IMR-90 (cell line): ENCODE measurements at regions not wholly inside any gene's neighbourhood (a gene's known extent, or its start where the extent isn't known, plus 50 kb on each side); places are given as distances from the start of the nearest gene placed in this dataset.

Experiments used
- ATAC-seq: fragments of 200-7000 bp; cut with Tn5 transposase; 2 replicates; pipeline ENCODE4 v1.9.1; 2020; ENCODE audit warnings: low read depth, mild to moderate bottlenecking, moderate library complexity
- BruUV-seq: library from RNA; stranded (reverse); fragments of 400-500 nt; replicated peaks from 2 replicates; lab custom pipeline; 2021; lab: Mats Ljungman, UMichigan
- CTCF ChIA-PET: fragments of 300-600 bp; formaldehyde crosslinking; extraction: SDS; loops from one replicate; lab custom pipeline; 2021; ENCODE audit warnings: antibody characterized with exemption; lab: Yijun Ruan, JAX
- POLR2A ChIA-PET: fragments of 300-600 bp; sonication (Branson Sonifier 250); formaldehyde crosslinking; loops from one replicate; lab custom pipeline; 2022; ENCODE audit warnings: antibody characterized with exemption; ENCODE audit not compliant: unreplicated experiment; lab: Charles Lee
- DNase-seq: peaks from one replicate; pipeline ENCODE4 v3.0.0; 2013
- H2AFZ ChIP-seq: replicated peaks from 2 replicates; pipeline ENCODE3; 2013; ENCODE audit warnings: low read length, mild to moderate bottlenecking; ENCODE audit not compliant: poor library complexity
- H2AK5ac ChIP-seq: 2 replicates; pipeline ENCODE4 v1.6.1; 2013; ENCODE audit warnings: low read depth, low read length, inconsistent platforms
- H2AK9ac ChIP-seq: replicated peaks from 2 replicates; pipeline ENCODE3; 2013; ENCODE audit warnings: mild to moderate bottlenecking, low read depth, low read length, moderate library complexity; ENCODE audit not compliant: poor library complexity
- H2BK120ac ChIP-seq: 2 replicates; pipeline ENCODE4 v1.6.1; 2013; ENCODE audit warnings: low read depth, low read length, inconsistent platforms
- H2BK15ac ChIP-seq: 3 replicates; pipeline ENCODE4 v1.6.1; 2013; ENCODE audit warnings: low read depth, low read length, inconsistent platforms
- H2BK20ac ChIP-seq: 2 replicates; pipeline ENCODE4 v1.6.1; 2013; ENCODE audit warnings: low read depth, mild to moderate bottlenecking, inconsistent platforms, low read length, moderate library complexity
- H2BK5ac ChIP-seq: 2 replicates; pipeline ENCODE4 v1.6.1; 2013; ENCODE audit warnings: mild to moderate bottlenecking, low read depth, low read length, inconsistent platforms; ENCODE audit not compliant: poor library complexity, severe bottlenecking
- H3K14ac ChIP-seq: replicated peaks from 2 replicates; pipeline ENCODE4 v1.6.1; 2013; ENCODE audit warnings: low read depth, low read length, inconsistent platforms
- H3K18ac ChIP-seq: 2 replicates; pipeline ENCODE4 v1.6.1; 2013; ENCODE audit warnings: low read depth, low read length, control low read depth
- H3K23ac ChIP-seq: 2 replicates; pipeline ENCODE4 v1.6.1; 2013; ENCODE audit warnings: low read depth, low read length, inconsistent platforms
- H3K27ac ChIP-seq: 2 replicates; pipeline ENCODE4 v1.5.1; 2013; ENCODE audit warnings: mild to moderate bottlenecking, control low read depth, low read length; ENCODE audit not compliant: insufficient read depth
- H3K27me3 ChIP-seq: 2 replicates; pipeline ENCODE4 v1.6.1; 2013; ENCODE audit warnings: low read length; ENCODE audit not compliant: control insufficient read depth, insufficient read depth
- H3K36me3 ChIP-seq: 2 replicates; pipeline ENCODE4 v1.6.1; 2013; ENCODE audit warnings: low read length, mixed read lengths; ENCODE audit not compliant: control insufficient read depth, insufficient read depth
- H3K4ac ChIP-seq: 2 replicates; pipeline ENCODE4 v1.6.1; 2013; ENCODE audit warnings: low read depth, low read length, inconsistent platforms
- H3K4me1 ChIP-seq: 2 replicates; pipeline ENCODE4 v1.6.1; 2013; ENCODE audit warnings: low read length, mixed read lengths; ENCODE audit not compliant: control insufficient read depth, insufficient read depth
- H3K4me2 ChIP-seq: 2 replicates; pipeline ENCODE4 v1.6.1; 2013; ENCODE audit warnings: low read depth, mild to moderate bottlenecking, control low read depth, low read length, moderate library complexity
- H3K4me3 ChIP-seq: 2 replicates; pipeline ENCODE4 v1.5.1; 2013; ENCODE audit warnings: low read depth, mild to moderate bottlenecking, control low read depth, low read length, moderate library complexity; ENCODE audit not compliant: insufficient read depth
- H3K56ac ChIP-seq: 2 replicates; pipeline ENCODE4 v1.6.1; 2013; ENCODE audit warnings: low read length, inconsistent platforms; ENCODE audit not compliant: insufficient read depth; ENCODE audit errors: extremely low read depth
- H3K79me1 ChIP-seq, 2 experiments: 2 replicates each; pipeline ENCODE4 v1.6.1; 2013; ENCODE audit warnings: low read length in 2 of 2, inconsistent platforms in 1 of 2, low read depth in 1 of 2
- H3K9ac ChIP-seq: 2 replicates; pipeline ENCODE4 v1.6.1; 2013; ENCODE audit warnings: low read depth, low read length, control low read depth
- H3K9me1 ChIP-seq: 2 replicates; pipeline ENCODE4 v1.6.1; 2013; ENCODE audit warnings: low read length, inconsistent platforms; ENCODE audit not compliant: insufficient read depth
- H3K9me3 ChIP-seq: 2 replicates; pipeline ENCODE4 v1.6.1; 2013; ENCODE audit warnings: low read length; ENCODE audit not compliant: control insufficient read depth, insufficient read depth
- H4K20me1 ChIP-seq: 2 replicates; pipeline ENCODE4 v1.6.1; 2013; ENCODE audit warnings: low read length, inconsistent platforms; ENCODE audit not compliant: insufficient read depth
- H4K5ac ChIP-seq: 2 replicates; pipeline ENCODE4 v1.6.1; 2013; ENCODE audit warnings: mild to moderate bottlenecking, low read depth, low read length, control low read depth
- H4K8ac ChIP-seq, 2 experiments: 2 replicates each; pipeline ENCODE4 v1.6.1; 2013; ENCODE audit warnings: low read depth in 2 of 2, low read length in 2 of 2, control low read depth in 1 of 2, inconsistent platforms in 1 of 2
- H4K91ac ChIP-seq: 2 replicates; pipeline ENCODE4 v1.6.1; 2013; ENCODE audit warnings: low read depth, low read length, inconsistent platforms; ENCODE audit not compliant: insufficient read depth
- BHLHE40 ChIP-seq: fragments of 150-350 bp; IDR thresholded peaks from 2 replicates; pipeline ENCODE4 v1.6.1; 2016; ENCODE audit warnings: mild to moderate bottlenecking, low read depth, low read length
- WGBS, 2 experiments: methylation state at CpG; one replicate each; pipeline versions ENCODE4 v1.1.5 to v1.1.7; 2013; ENCODE audit warnings: missing lambda C conversion rate in 2 of 2; ENCODE audit not compliant: insufficient read length in 1 of 2; ENCODE audit errors: extremely low coverage in 2 of 2; 5-methylcytosine and 5-hydroxymethylcytosine counted together
- dilution Hi-C: fragments of 300-500 bp; cut with HindIII; formaldehyde crosslinking; loops from one replicate; pipeline ENCODE4 v1.14.3; 2018; ENCODE audit warnings: low sequenced_read_pairs; ENCODE audit not compliant: unreplicated experiment
- in situ Hi-C: fragments of 300-500 bp; cut with MboI; formaldehyde crosslinking; loops from 3 replicates; pipeline ENCODE4 v1.14.3; 2019; ENCODE audit warnings: low sequenced_read_pairs, inconsistent platforms, mixed read lengths
- intact Hi-C: fragments of 100-400 bp; cut with micrococcal nuclease; formaldehyde crosslinking; loops from 2 replicates; pipeline ENCODE4 v1.10.0; 2022
- TF ChIP-seq, protein P1 (sequence below): fragments of 150-350 bp; IDR thresholded peaks from 2 replicates; pipeline ENCODE4 v1.6.1; 2016; ENCODE audit warnings: low read depth, mild to moderate bottlenecking, low read length, moderate library complexity, borderline replicate concordance

DNA sequence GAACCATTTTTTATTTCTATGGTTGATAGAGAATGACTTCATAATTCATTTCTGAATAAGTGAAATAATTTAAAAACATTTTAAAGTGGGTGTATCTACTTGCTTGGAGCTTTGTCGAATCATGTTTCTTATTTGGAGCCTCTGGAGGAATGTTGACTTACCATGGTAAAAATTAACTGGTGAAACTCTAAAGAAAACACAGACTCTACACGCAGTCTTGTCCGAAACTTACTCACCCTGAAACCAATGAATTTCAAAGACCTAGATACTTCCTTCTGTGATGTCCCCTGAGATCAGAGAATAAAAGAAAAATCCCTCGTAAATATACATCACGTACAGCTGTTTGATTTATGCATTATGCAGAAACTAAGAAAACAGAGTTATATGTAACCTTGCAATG, 665.2 kb upstream of the NRXN1 start:
- Histone ChIP-seq H4K8ac (no peak overlapping the region), H3K4me3 (no peak overlapping the region), H2AK5ac (no peak overlapping the region), H3K27ac (no peak overlapping the region), H3K23ac (no peak overlapping the region), H2AK9ac (no peak overlapping the region), H3K56ac (no peak overlapping the region), H2BK120ac (no peak overlapping the region), H3K9me3 (no peaks in the 10 kb centered on the region), H3K9ac (no peak overlapping the region), H4K91ac (no peak overlapping the region), H3K4me2 (no peak overlapping the region), H4K20me1 (no peaks in the 10 kb centered on the region), H3K18ac (no peak overlapping the region), H4K5ac (no peak overlapping the region), H2BK15ac (no peak overlapping the region), H2AFZ (no peak overlapping the region), H2BK20ac (no peak overlapping the region), H3K79me1 (no peaks in the 10 kb centered on the region), H3K9me1 (no peaks in the 10 kb centered on the region), H3K4me1 (no peaks in the 10 kb centered on the region), H3K14ac (no peak overlapping the region), H2BK5ac (no peak overlapping the region), H3K4ac (no peak overlapping the region), H3K27me3 (no peaks in the 10 kb centered on the region), H3K36me3 (no peaks in the 10 kb centered on the region)
- ChIA-PET POLR2A (no interaction called here), CTCF (interaction anchor here (0.6 kb wide), 1 partner anchor 35 kb away, joined by 8 read pairs; no protein-coding TSS in a partner anchor)
- in situ Hi-C loops, result no loop called here
- no peak for TF ChIP-seq BHLHE40
- TF ChIP-seq, protein P1, sequence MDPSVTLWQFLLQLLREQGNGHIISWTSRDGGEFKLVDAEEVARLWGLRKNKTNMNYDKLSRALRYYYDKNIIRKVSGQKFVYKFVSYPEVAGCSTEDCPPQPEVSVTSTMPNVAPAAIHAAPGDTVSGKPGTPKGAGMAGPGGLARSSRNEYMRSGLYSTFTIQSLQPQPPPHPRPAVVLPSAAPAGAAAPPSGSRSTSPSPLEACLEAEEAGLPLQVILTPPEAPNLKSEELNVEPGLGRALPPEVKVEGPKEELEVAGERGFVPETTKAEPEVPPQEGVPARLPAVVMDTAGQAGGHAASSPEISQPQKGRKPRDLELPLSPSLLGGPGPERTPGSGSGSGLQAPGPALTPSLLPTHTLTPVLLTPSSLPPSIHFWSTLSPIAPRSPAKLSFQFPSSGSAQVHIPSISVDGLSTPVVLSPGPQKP, result no peak
- DNase-seq (no peak), ATAC-seq (no peak)
- no CpG with 5 or more reads among the region's 5 CpGs for WGBS, 2 experiments
- intact Hi-C loops, result no loop called here
- dilution Hi-C loops, result no loop called here
- BruUV-seq, result no TSS peak
